CD4-positive, alpha-beta T cell (primary cell): ENCODE measurements at regions not wholly inside any gene's neighbourhood (a gene's known extent, or its start where the extent isn't known, plus 50 kb on each side); places are given as distances from the start of the nearest gene placed in this dataset.

Experiments used
- ATAC-seq: fragments of 200-7000 bp; cut with Tn5 transposase; one replicate; pipeline ENCODE4 v1.10.0; 2022; ENCODE audit warnings: mild to moderate bottlenecking; ENCODE audit not compliant: poor library complexity
- CTCF ChIA-PET: fragments of 350-600 bp; sonication (Branson Sonifier 250); formaldehyde crosslinking; loops from one replicate; lab custom pipeline; 2021; ENCODE audit warnings: antibody characterized with exemption, inconsistent platforms; lab: Charles Lee
- POLR2A ChIA-PET: fragments of 350-600 bp; sonication (Branson Sonifier 250); formaldehyde crosslinking; loops from one replicate; lab custom pipeline; 2021; ENCODE audit warnings: antibody characterized with exemption, inconsistent platforms; lab: Charles Lee
- DNase-seq, 14 experiments: peaks; one replicate each; pipeline ENCODE4 v3.0.0-alpha.2; 2013 to 2020; ENCODE audit warnings: mixed read lengths in 2 of 14
- H3K27ac ChIP-seq, 2 donors: one replicate each; pipeline versions ENCODE4 v1.5.1 to v1.7.0; 2013; ENCODE audit warnings: low read length in 2 of 2, low read depth in 1 of 2, mild to moderate bottlenecking in 1 of 2
- H3K27me3 ChIP-seq, 2 experiments: 1 replicate in 1 of 2; 2 replicates in 1 of 2; pipeline versions ENCODE4 v1.6.1 to v1.7.0; 2013; ENCODE audit warnings: low read length in 2 of 2, control low read depth in 1 of 2, mild to moderate bottlenecking in 1 of 2, moderate library complexity in 1 of 2; ENCODE audit not compliant: insufficient read depth in 2 of 2, control insufficient read depth in 1 of 2
- H3K36me3 ChIP-seq: one replicate; pipeline ENCODE4 v1.6.1; 2013; ENCODE audit warnings: low read length, control low read depth; ENCODE audit not compliant: insufficient read depth
- H3K4me1 ChIP-seq: one replicate; pipeline ENCODE4 v1.6.1; 2013; ENCODE audit warnings: low read length, control low read depth; ENCODE audit not compliant: insufficient read depth
- H3K4me3 ChIP-seq: one replicate; pipeline ENCODE4 v1.5.1; 2013; ENCODE audit warnings: mild to moderate bottlenecking, low read length, moderate library complexity
- H3K9me3 ChIP-seq, 2 experiments: 1 replicate in 1 of 2; 2 replicates in 1 of 2; pipeline versions ENCODE4 v1.6.1 to v1.7.0; 2013; ENCODE audit warnings: low read length in 2 of 2, mild to moderate bottlenecking in 2 of 2, control low read depth in 1 of 2, moderate library complexity in 1 of 2; ENCODE audit not compliant: control insufficient read depth in 1 of 2, insufficient read depth in 1 of 2
- H3K27ac Mint-ChIP-seq: one replicate; pipeline ENCODE4 v1.8.0; 2020; ENCODE audit warnings: mixed read lengths
- H3K27me3 Mint-ChIP-seq: one replicate; pipeline ENCODE4 v1.8.0; 2021; ENCODE audit warnings: mixed read lengths
- H3K36me3 Mint-ChIP-seq: one replicate; pipeline ENCODE4 v1.8.0; 2021; ENCODE audit warnings: low read depth, mixed read lengths
- H3K4me1 Mint-ChIP-seq: one replicate; pipeline ENCODE4 v1.8.0; 2021; ENCODE audit warnings: low read depth, mixed read lengths
- H3K4me3 Mint-ChIP-seq: one replicate; pipeline ENCODE4 v1.8.0; 2020; ENCODE audit warnings: mild to moderate bottlenecking, mixed read lengths
- H3K9me3 Mint-ChIP-seq: one replicate; pipeline ENCODE4 v1.8.0; 2020; ENCODE audit warnings: mixed read lengths
- CTCF ChIP-seq: fragments of 200-600 bp; IDR thresholded peaks from one replicate; pipeline ENCODE4 v1.8.0; 2022; ENCODE audit warnings: antibody characterized with exemption, mild to moderate bottlenecking
- intact Hi-C, 2 experiments: fragments of 100-400 bp; cut with DNase I in 1 of 2; cut with micrococcal nuclease in 1 of 2; formaldehyde crosslinking; loops; one replicate each; pipeline versions ENCODE4 v1.15.1 to v1.9.0; 2023 to 2025; cut with DNase I, micrococcal nuclease

DNA sequence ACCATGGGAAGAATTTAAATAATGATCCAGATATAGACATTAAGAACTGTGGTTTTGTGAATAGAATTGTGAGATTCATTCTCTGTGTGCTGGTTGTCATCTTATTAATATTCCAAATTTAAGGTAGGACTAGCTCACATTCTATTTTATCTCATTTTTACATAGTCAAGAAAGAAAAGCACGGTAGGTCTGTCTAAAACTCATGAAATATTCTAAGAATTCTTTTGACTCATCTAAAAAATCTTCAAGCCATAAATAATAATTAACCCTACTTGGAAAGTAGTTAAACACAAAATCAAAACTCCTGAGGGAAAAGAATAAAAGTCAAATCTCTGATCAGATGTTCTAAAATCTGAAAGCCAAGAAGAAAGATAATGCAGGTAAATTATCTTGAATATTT lies 388.8 kb upstream of the CHAC2 start:
- no peaks in the 10 kb centered on the region for H3K36me3 Mint-ChIP-seq
- intact Hi-C loops, result no loop called here
- no peaks in the 10 kb centered on the region for H3K27me3 Mint-ChIP-seq
- H3K4me1 ChIP-seq, result no peaks in the 10 kb centered on the region
- DNase-seq, result no peak
- no peaks in the 10 kb centered on the region for H3K27me3 ChIP-seq
- no peak overlapping the region for H3K27ac Mint-ChIP-seq
- H3K9me3 Mint-ChIP-seq, result peaks cover 4% of the 10 kb centered on the region
- CTCF ChIA-PET, result no interaction called here
- H3K9me3 ChIP-seq, result no peaks in the 10 kb centered on the region
- no peaks in the 10 kb centered on the region for H3K36me3 ChIP-seq
- no peak overlapping the region for H3K27ac ChIP-seq
- ATAC-seq, result no peak
- POLR2A ChIA-PET, result no interaction called here
- no peak overlapping the region for H3K4me3 Mint-ChIP-seq
- H3K4me3 ChIP-seq, result no peak overlapping the region
- no peaks in the 10 kb centered on the region for H3K4me1 Mint-ChIP-seq
- TF ChIP-seq CTCF, result no peak

GRCh38 chr2:53373126-53373525 lies 394.5 kb upstream of the CHAC2 start:
- Mint-ChIP-seq H3K4me3 (no peak overlapping the region), H3K9me3 (peaks cover 5% of the 10 kb centered on the region), H3K27me3 (no peaks in the 10 kb centered on the region), H3K4me1 (no peaks in the 10 kb centered on the region), H3K27ac (no peak overlapping the region), H3K36me3 (no peaks in the 10 kb centered on the region)
- intact Hi-C loops, result no loop called here
- no peaks in the 10 kb centered on the region for H3K9me3 ChIP-seq
- no peak for ATAC-seq
- H3K36me3 ChIP-seq, result no peaks in the 10 kb centered on the region
- CTCF ChIA-PET, result no interaction called here
- no peaks in the 10 kb centered on the region for H3K4me1 ChIP-seq
- no peak overlapping the region for H3K27ac ChIP-seq
- TF ChIP-seq CTCF, result no peak
- H3K27me3 ChIP-seq, result no peaks in the 10 kb centered on the region
- DNase-seq, result no peak
- H3K4me3 ChIP-seq, result no peak overlapping the region
- POLR2A ChIA-PET, result no interaction called here

- H3K9me3 Mint-ChIP-seq, result peaks cover 8% of the 10 kb centered on the region
- ChIA-PET CTCF (no interaction called here), POLR2A (no interaction called here)
- H3K36me3 Mint-ChIP-seq, result no peaks in the 10 kb centered on the region
- DNase-seq (no peak), ATAC-seq (no peak)
- H3K4me1 ChIP-seq, result no peaks in the 10 kb centered on the region
- H3K36me3 ChIP-seq, result no peaks in the 10 kb centered on the region
- TF ChIP-seq CTCF, result no peak
- H3K27me3 Mint-ChIP-seq, result no peaks in the 10 kb centered on the region
- no peaks in the 10 kb centered on the region for H3K27me3 ChIP-seq
- intact Hi-C loops, result no loop called here
- H3K4me3 Mint-ChIP-seq, result no peak overlapping the region
- no peaks in the 10 kb centered on the region for H3K4me1 Mint-ChIP-seq
- H3K9me3 ChIP-seq, result no peaks in the 10 kb centered on the region
- no peak overlapping the region for H3K27ac ChIP-seq
- H3K27ac Mint-ChIP-seq, result no peak overlapping the region
- H3K4me3 ChIP-seq, result no peak overlapping the region
Measured at GRCh38 chr2:53366543-53366942, 401.1 kb upstream of the CHAC2 start.
